ENCODE measurements at regions not wholly inside any gene's neighbourhood (a gene's known extent, or its start where the extent isn't known, plus 50 kb on each side); places are given as distances from the start of the nearest gene placed in this dataset.

DNA sequence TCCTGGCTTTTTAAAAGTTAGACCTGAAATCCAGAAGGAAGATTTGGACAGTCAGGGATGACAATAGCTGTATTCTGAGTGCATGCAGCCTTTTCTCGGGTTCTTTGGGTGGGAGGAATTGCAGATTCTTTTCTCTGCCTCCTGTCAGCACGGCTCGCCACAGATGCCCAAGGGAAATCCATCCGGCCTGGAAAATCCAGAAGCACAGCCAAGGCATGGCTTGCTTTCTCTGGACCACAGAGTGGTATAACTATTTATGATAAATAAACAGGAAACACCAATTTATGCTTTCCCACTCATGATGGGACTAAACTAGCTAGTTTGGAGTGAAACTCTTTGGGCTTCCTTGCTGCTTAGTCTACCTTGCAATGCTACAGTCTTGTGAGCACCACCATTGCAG, 59.1 kb downstream of the C9orf152 start:
- DNase-seq (ENCODE audit: low read depth in 4 of 6, low spot score in 6 of 6), result no peak

More for the DNA sequence above, 59.1 kb downstream of the C9orf152 start:
- no peaks in the 10 kb centered on the region for H3K36me3 ChIP-seq (ENCODE audit: control insufficient read depth, insufficient read depth, low read length)
- no CpG with 5 or more reads among the region's 4 CpGs for WGBS (ENCODE audit: insufficient coverage)
- H3K27ac ChIP-seq (ENCODE audit: low read depth, low read length), result peak overlapping the region; percentile 48
- no peak overlapping the region for H3K4me3 ChIP-seq (ENCODE audit: low read depth, low read length)
- no peaks in the 10 kb centered on the region for H3K27me3 ChIP-seq (ENCODE audit: control insufficient read depth, insufficient read depth, low read length)
- H3K9me3 ChIP-seq (ENCODE audit: control insufficient read depth, insufficient read depth, low read length), result no peaks in the 10 kb centered on the region
- no peaks in the 10 kb centered on the region for H3K4me1 ChIP-seq (ENCODE audit: control insufficient read depth, insufficient read depth, low read length)

Data from spinal cord (tissue), 9 donors.